Esophagus (tissue), 2 donors: ENCODE measurements at regions not wholly inside any gene's neighbourhood (a gene's known extent, or its start where the extent isn't known, plus 50 kb on each side); places are given as distances from the start of the nearest gene placed in this dataset.

Experiments used
- H3K27ac ChIP-seq, 2 donors: one replicate each; pipeline ENCODE4 v1.5.1; 2013; ENCODE audit warnings: low read depth in 2 of 2, mild to moderate bottlenecking in 2 of 2, inconsistent platforms in 1 of 2, low read length in 1 of 2, moderate library complexity in 1 of 2
- H3K27me3 ChIP-seq, 2 donors: one replicate each; pipeline ENCODE4 v1.6.1; 2013; ENCODE audit warnings: low read length in 2 of 2, control low read depth in 1 of 2, mild to moderate bottlenecking in 1 of 2; ENCODE audit not compliant: insufficient read depth in 2 of 2, control insufficient read depth in 1 of 2
- H3K36me3 ChIP-seq, 2 donors: one replicate each; pipeline ENCODE4 v1.6.1; 2013; ENCODE audit warnings: low read length in 1 of 2; ENCODE audit not compliant: control insufficient read depth in 2 of 2, insufficient read depth in 2 of 2
- H3K4me1 ChIP-seq, 2 donors: one replicate each; pipeline ENCODE4 v1.6.1; 2013; ENCODE audit warnings: low read length in 1 of 2; ENCODE audit not compliant: control insufficient read depth in 2 of 2, insufficient read depth in 2 of 2
- H3K4me3 ChIP-seq, 2 donors: one replicate each; pipeline ENCODE4 v1.5.1; 2013; ENCODE audit warnings: low read length in 2 of 2, mild to moderate bottlenecking in 2 of 2, low read depth in 1 of 2, moderate library complexity in 1 of 2
- H3K9me3 ChIP-seq, 2 donors: one replicate each; pipeline ENCODE4 v1.6.1; 2013; ENCODE audit warnings: mild to moderate bottlenecking in 2 of 2, low read depth in 1 of 2, low read length in 1 of 2, moderate library complexity in 1 of 2; ENCODE audit not compliant: control insufficient read depth in 2 of 2, insufficient read depth in 1 of 2
- WGBS, 2 donors: extraction: QIAGEN DNeasy Blood & Tissue Kit; methylation state at CpG; one replicate each; pipeline ENCODE4 v1.1.7; 2013; 5-methylcytosine and 5-hydroxymethylcytosine counted together
- donor health status: healthy with polysubstance abuse.
- donor health status: Bipolar disorder and iron deficiency.

DNA sequence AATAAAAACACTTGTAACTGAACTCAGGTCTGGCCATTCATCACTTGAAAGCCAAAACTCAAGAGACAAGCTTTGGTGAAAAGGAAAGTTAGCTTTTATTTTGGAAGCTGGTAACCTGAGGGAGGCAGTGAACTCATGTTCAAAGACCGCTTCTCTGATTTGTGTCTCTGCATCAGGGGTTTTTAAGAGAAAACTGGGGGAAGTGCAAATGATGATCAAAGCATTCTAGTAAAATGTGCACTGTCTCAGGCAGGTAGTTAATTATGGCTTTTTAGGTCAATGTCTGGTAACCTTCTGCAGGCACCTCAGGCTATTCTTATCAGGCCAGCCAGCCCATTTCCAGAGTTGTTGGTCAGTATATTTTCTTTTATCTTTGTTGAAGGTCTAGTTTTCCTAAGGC, 162.2 kb downstream of the SYT10 start:
- no peak overlapping the region for H3K4me3 ChIP-seq
- WGBS, 2 donors = 84 to 86% methylated on average over 1 of the region's 1 CpG
- H3K27me3 ChIP-seq = no peaks in the 10 kb centered on the region
- H3K36me3 ChIP-seq = no peaks in the 10 kb centered on the region
- no peak overlapping the region for H3K27ac ChIP-seq
- H3K9me3 ChIP-seq = no peaks in the 10 kb centered on the region
- no peaks in the 10 kb centered on the region for H3K4me1 ChIP-seq

- Histone ChIP-seq H3K4me3 (no peak overlapping the region), H3K27ac (no peak overlapping the region), H3K4me1 (no peaks in the 10 kb centered on the region), H3K27me3 (no peaks in the 10 kb centered on the region), H3K9me3 (no peaks in the 10 kb centered on the region), H3K36me3 (no peaks in the 10 kb centered on the region)
Measured at GRCh38 chr12:33267641-33268040, 172.0 kb downstream of the SYT10 start.

DNA sequence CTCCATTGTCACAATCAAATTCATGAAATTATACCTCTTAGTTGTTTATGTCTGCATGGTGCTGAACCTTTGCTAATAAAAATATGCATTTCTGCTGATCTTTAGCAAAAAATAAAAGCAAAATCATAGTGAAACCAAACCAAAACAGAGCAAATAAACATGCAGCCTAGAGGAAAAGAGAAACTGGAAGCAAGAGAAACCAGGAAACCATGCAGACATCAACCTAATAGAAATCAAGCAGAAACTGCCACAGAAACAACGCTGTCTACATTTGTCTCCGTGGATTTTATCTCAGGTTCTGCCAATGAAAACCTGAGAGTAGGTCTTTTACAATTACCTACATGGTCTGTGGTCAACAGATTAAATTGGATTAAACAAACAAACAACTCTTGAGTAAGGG, 173.7 kb downstream of the SYT10 start:
- Histone ChIP-seq H3K4me1 (no peaks in the 10 kb centered on the region), H3K27ac (no peak overlapping the region), H3K36me3 (no peaks in the 10 kb centered on the region), H3K4me3 (no peak overlapping the region), H3K9me3 (no peaks in the 10 kb centered on the region), H3K27me3 (no peaks in the 10 kb centered on the region)
- 47 to 50% methylated on average over 2 of the region's 2 CpGs for WGBS, 2 donors

GRCh38 chr12:33265033-33265731, 174.4 kb downstream of the SYT10 start:
- no peaks in the 10 kb centered on the region for H3K4me1 ChIP-seq
- no peaks in the 10 kb centered on the region for H3K27me3 ChIP-seq
- no peaks in the 10 kb centered on the region for H3K36me3 ChIP-seq
- no peak overlapping the region for H3K4me3 ChIP-seq
- 78 to 92% methylated on average over 1 of the region's 1 CpG for WGBS, 2 donors
- H3K27ac ChIP-seq = no peak overlapping the region
- H3K9me3 ChIP-seq = no peaks in the 10 kb centered on the region

DNA sequence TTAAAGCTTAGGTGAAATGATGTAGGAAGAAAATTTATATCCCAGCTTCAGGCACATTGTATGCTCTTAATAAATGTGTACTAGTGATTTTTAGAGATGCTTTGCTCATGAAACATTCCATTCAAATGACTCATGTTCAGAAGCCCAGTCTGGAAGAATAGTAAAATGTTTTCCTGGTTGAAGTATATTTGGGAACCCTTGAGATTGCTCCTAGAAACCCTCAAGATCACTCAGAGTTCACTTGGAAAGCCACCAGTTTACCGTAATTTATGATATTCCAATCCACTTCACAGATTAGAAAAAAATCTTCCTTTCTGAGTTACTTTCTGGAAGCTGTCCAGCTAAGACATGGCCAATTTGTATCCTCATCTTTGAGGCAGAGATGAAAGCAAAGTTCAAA, 186.4 kb downstream of the SYT10 start:
- Histone ChIP-seq H3K36me3 (no peaks in the 10 kb centered on the region), H3K9me3 (no peaks in the 10 kb centered on the region), H3K27ac (no peak overlapping the region), H3K4me1 (no peaks in the 10 kb centered on the region), H3K27me3 (no peaks in the 10 kb centered on the region), H3K4me3 (no peak overlapping the region)
- WGBS, 2 donors = 42 to 48% methylated on average over 1 of the region's 1 CpG

DNA sequence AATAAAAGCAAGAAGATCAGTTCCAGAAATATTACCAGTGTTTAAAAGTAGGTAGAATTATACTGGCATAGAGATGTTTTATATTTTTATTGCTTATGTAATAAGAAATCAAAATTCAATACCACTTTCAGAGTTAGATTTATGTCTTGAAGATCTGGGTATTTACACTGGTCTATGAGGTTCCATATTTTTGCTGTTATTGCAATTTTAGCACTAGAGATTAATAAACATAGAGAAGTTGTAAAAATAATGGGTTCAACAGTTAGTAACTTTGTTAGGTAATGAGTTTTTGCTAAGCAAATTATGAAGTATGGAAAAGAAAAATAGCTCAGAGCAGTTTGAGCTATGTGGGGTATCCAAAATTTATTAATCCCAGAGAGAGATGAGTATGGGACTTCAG, 188.1 kb downstream of the SYT10 start:
- Histone ChIP-seq H3K27me3 (no peaks in the 10 kb centered on the region), H3K4me1 (no peaks in the 10 kb centered on the region), H3K27ac (no peak overlapping the region)

DNA sequence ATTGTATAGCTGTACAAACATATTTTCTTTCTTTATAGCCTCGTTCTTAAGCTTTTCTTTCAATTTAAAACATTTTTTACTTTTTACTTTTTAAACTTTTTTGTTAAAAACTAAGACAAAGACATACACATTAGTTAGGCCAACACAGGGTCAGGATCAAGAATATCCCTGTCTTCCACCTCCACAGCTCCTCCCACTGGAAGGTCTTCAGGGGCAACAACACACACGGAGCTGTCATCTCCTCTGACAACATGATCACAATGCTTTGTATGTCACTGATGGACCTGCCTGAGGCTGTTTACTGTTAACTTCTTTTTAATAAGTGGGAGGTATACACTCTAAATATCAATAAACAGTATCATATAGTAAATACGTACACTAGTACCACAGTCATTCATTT, 191.3 kb downstream of the SYT10 start:
- Histone ChIP-seq H3K27ac (no peak overlapping the region), H3K27me3 (no peaks in the 10 kb centered on the region), H3K36me3 (no peaks in the 10 kb centered on the region), H3K4me1 (no peaks in the 10 kb centered on the region), H3K9me3 (no peaks in the 10 kb centered on the region), H3K4me3 (no peak overlapping the region)
- 68 to 69% methylated on average over 3 of the region's 3 CpGs for WGBS, 2 donors

More for the DNA sequence above, 188.1 kb downstream of the SYT10 start:
- H3K9me3 ChIP-seq = no peaks in the 10 kb centered on the region
- no peaks in the 10 kb centered on the region for H3K36me3 ChIP-seq
- H3K4me3 ChIP-seq = no peak overlapping the region

DNA sequence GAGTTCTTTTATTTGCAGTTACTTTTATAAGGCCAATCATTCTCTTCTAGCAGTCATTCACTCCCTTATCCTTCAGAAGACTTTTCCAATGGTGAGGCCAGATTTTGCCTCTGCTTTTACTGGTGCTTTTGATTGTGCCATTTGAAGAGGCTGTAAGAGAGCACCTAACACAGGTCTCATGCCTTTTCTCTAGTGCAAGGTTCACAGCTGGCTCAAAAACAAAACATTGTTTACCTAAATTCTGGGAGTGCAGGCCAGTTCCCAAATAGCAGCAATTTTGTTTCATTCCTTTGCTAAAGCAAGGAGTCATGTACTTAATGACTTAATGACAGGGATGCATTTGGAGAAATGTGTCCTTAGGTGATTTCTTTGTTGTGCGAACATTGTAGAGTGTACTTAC, 192.0 kb downstream of the SYT10 start:
- no peak overlapping the region for H3K4me3 ChIP-seq
- WGBS, 2 donors = 86 to 87% methylated on average over 1 of the region's 1 CpG
- H3K4me1 ChIP-seq = no peaks in the 10 kb centered on the region
- H3K27me3 ChIP-seq = no peaks in the 10 kb centered on the region
- H3K27ac ChIP-seq = no peak overlapping the region
- H3K9me3 ChIP-seq = no peaks in the 10 kb centered on the region
- H3K36me3 ChIP-seq = no peaks in the 10 kb centered on the region

DNA sequence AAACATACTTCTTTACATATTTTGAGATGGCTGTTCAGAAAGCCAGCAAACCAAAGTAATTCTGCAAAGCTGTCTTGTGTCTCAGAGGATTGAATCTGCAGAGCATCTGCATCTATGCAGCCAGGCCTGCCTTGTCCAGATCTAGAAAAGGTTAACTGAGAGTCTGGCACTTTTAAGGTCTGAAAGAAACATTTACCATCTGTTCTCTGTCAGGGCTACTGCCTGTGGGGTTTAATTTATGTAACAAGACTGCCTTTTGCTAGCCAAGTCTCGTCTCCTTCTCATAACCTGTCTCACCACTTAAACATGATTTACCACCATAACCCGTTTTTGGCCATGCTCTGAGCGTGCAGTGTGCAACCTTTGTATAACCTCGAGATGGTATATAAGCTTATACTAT, 194.2 kb downstream of the SYT10 start:
- WGBS, 2 donors = 25 to 44% methylated on average over 4 of the region's 4 CpGs
- Histone ChIP-seq H3K4me1 (no peaks in the 10 kb centered on the region), H3K9me3 (peaks cover 0 to 4% of the 10 kb centered on the region in 2 donors), H3K36me3 (no peaks in the 10 kb centered on the region), H3K4me3 (no peak overlapping the region), H3K27me3 (no peaks in the 10 kb centered on the region), H3K27ac (no peak overlapping the region)

DNA sequence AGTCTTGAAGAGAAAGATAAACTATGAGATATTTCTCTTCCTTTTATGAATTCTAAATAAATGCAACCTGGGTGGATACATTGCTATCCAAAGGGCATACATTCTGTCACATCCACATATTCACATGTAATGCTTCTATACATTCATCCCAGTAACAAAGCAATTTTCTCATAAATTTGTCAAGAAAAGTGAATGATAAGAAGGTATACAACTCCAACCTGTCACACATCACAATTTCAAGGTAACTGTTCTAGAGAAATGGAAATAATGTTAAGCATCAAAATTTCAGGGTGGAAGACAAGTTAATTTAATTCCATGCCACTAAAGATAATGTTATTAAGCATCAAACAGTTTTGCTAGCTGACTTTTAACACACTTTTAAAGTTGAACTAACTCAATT, 212.9 kb downstream of the SYT10 start:
- H3K36me3 ChIP-seq = no peaks in the 10 kb centered on the region
- peaks cover 0 to 5% of the 10 kb centered on the region in 2 donors for H3K4me1 ChIP-seq
- no peak overlapping the region for H3K27ac ChIP-seq
- no peaks in the 10 kb centered on the region for H3K27me3 ChIP-seq
- no peaks in the 10 kb centered on the region for H3K9me3 ChIP-seq
- H3K4me3 ChIP-seq = no peak overlapping the region
